Right ventricle myocardium inferior (tissue), 1 donor: ENCODE measurements at regions not wholly inside any gene's neighbourhood (a gene's known extent, or its start where the extent isn't known, plus 50 kb on each side); places are given as distances from the start of the nearest gene placed in this dataset.

Source experiments
- ATAC-seq: fragments of 200-7000 bp; cut with Tn5 transposase; one replicate; pipeline ENCODE4 v1.9.1; 2020; ENCODE audit warnings: mild to moderate bottlenecking, moderate library complexity
- DNase-seq: peaks from one replicate; pipeline ENCODE4 v3.0.0; 2021; ENCODE audit errors: missing footprints
- intact Hi-C: fragments of 100-400 bp; cut with DNase I; formaldehyde crosslinking; loops from one replicate; pipeline ENCODE4 v1.11.0; 2022
- donor health status: DM: no; HTN: yes; CAD: no; lungs with severe emphysema.

- DNase-seq (no peak), ATAC-seq (no peak)
- intact Hi-C loops, result no loop called here
Observed at GRCh38 chr7:156141941-156142340, 329.7 kb upstream of the SHH start.

GRCh38 chr7:156140896-156141295 lies 328.6 kb upstream of the SHH start:
- intact Hi-C loops, result no loop called here
- ATAC-seq (no peak), DNase-seq (no peak)

GRCh38 chr7:156140447-156140846 lies 328.2 kb upstream of the SHH start:
- ATAC-seq (no peak), DNase-seq (no peak)
- intact Hi-C loops, result no loop called here

- ATAC-seq (no peak), DNase-seq (no peak)
- intact Hi-C loops, result no loop called here
Observed at GRCh38 chr7:156139633-156140032, 327.4 kb upstream of the SHH start.

GRCh38 chr7:156139112-156139511 lies 326.8 kb upstream of the SHH start:
- ATAC-seq (no peak), DNase-seq (no peak)
- intact Hi-C loops, result no loop called here

GRCh38 chr7:156131881-156132280 lies 319.6 kb upstream of the SHH start:
- DNase-seq, result no peak
- intact Hi-C loops, result no loop called here
- no peak for ATAC-seq

GRCh38 chr7:156129522-156129921 lies 317.3 kb upstream of the SHH start:
- ATAC-seq (no peak), DNase-seq (no peak)
- intact Hi-C loops, result no loop called here

- intact Hi-C loops, result no loop called here
- ATAC-seq (no peak), DNase-seq (no peak)
Observed at GRCh38 chr7:156128496-156128895, 316.2 kb upstream of the SHH start.

- no peak for DNase-seq
- ATAC-seq, result no peak
- intact Hi-C loops, result no loop called here
Observed at GRCh38 chr7:156127166-156128134, 315.2 kb upstream of the SHH start.

GRCh38 chr7:156125841-156126730 lies 313.8 kb upstream of the SHH start:
- DNase-seq, result no peak
- intact Hi-C loops, result no loop called here
- no peak for ATAC-seq

GRCh38 chr7:156124356-156124755 lies 312.1 kb upstream of the SHH start:
- DNase-seq (no peak), ATAC-seq (no peak)
- intact Hi-C loops, result no loop called here

GRCh38 chr7:156123362-156123761 lies 311.1 kb upstream of the SHH start:
- intact Hi-C loops, result no loop called here
- no peak for DNase-seq

GRCh38 chr7:156122752-156123354 lies 310.6 kb upstream of the SHH start:
- no peak for ATAC-seq
- intact Hi-C loops, result no loop called here
- DNase-seq, result no peak

More at GRCh38 chr7:156123362-156123761, 311.1 kb upstream of the SHH start:
- ATAC-seq, result no peak

- DNase-seq (no peak), ATAC-seq (no peak)
- intact Hi-C loops, result no loop called here
Observed at GRCh38 chr7:156121956-156122355, 309.7 kb upstream of the SHH start.

- DNase-seq (no peak), ATAC-seq (no peak)
- intact Hi-C loops, result no loop called here
Observed at GRCh38 chr7:156121434-156121833, 309.2 kb upstream of the SHH start.

- no peak for DNase-seq
Observed at GRCh38 chr7:156120552-156120951, 308.3 kb upstream of the SHH start.

GRCh38 chr7:156119771-156120170 lies 307.5 kb upstream of the SHH start:
- intact Hi-C loops, result no loop called here

More at GRCh38 chr7:156120552-156120951, 308.3 kb upstream of the SHH start:
- intact Hi-C loops, result no loop called here
- no peak for ATAC-seq

GRCh38 chr7:156118248-156118645 lies 306.0 kb upstream of the SHH start:
- intact Hi-C loops, result no loop called here
- DNase-seq (no peak), ATAC-seq (no peak)

More at GRCh38 chr7:156119771-156120170, 307.5 kb upstream of the SHH start:
- DNase-seq (no peak), ATAC-seq (no peak)

GRCh38 chr7:156117542-156118247 lies 305.4 kb upstream of the SHH start:
- ATAC-seq (no peak), DNase-seq (no peak)
- intact Hi-C loops, result no loop called here
